Caco-2 (cell line): ENCODE measurements at regions not wholly inside any gene's neighbourhood (a gene's known extent, or its start where the extent isn't known, plus 50 kb on each side); places are given as distances from the start of the nearest gene placed in this dataset.

ENCODE experiments used
- BruUV-seq: library from RNA; stranded (reverse); fragments of 400-500 nt; replicated peaks from 2 replicates; lab custom pipeline; 2021; lab: Mats Ljungman, UMichigan
- CTCF ChIA-PET: fragments of 300-600 bp; sonication (Branson Sonifier 250); formaldehyde crosslinking; loops from one replicate; lab custom pipeline; 2022; ENCODE audit warnings: antibody characterized with exemption; lab: Charles Lee
- POLR2A ChIA-PET: fragments of 300-600 bp; sonication (Branson Sonifier 250); formaldehyde crosslinking; loops from one replicate; lab custom pipeline; 2022; ENCODE audit warnings: antibody characterized with exemption; lab: Charles Lee
- DNase-seq, 2 experiments: peaks; one replicate each; pipeline versions ENCODE4 v3.0.0 to v3.0.0-alpha.2; 2020 to 2022
- H3K27me3 ChIP-seq: replicated peaks from 2 replicates; pipeline ENCODE4 v1.6.0; 2011; ENCODE audit warnings: low read length; ENCODE audit not compliant: control insufficient read depth, insufficient read depth
- H3K36me3 ChIP-seq: 2 replicates; pipeline ENCODE4 v1.5.1; 2011; ENCODE audit warnings: low read length; ENCODE audit not compliant: control insufficient read depth, insufficient read depth
- H3K4me1 ChIP-seq: fragments of 250-450 bp; sonication (Bioruptor Pico); 2 replicates; pipeline ENCODE4 v1.5.1; 2020; ENCODE audit warnings: mild to moderate bottlenecking
- H3K4me3 ChIP-seq: 2 replicates; pipeline ENCODE4 v1.5.1; 2011; ENCODE audit warnings: low read depth, mild to moderate bottlenecking, control low read depth, low read length
- H3K9me3 ChIP-seq: fragments of 250-450 bp; sonication (Bioruptor Pico); 2 replicates; pipeline ENCODE4 v1.5.1; 2020; ENCODE audit warnings: mild to moderate bottlenecking, moderate library complexity
- H3K27ac Mint-ChIP-seq: one replicate; pipeline ENCODE4 v1.8.0; 2022; ENCODE audit warnings: mixed read lengths; ENCODE audit not compliant: unreplicated experiment
- H3K27me3 Mint-ChIP-seq: one replicate; pipeline ENCODE4 v1.8.0; 2022; ENCODE audit warnings: mixed read lengths; ENCODE audit not compliant: insufficient read depth, unreplicated experiment
- H3K36me3 Mint-ChIP-seq: one replicate; pipeline ENCODE4 v1.8.0; 2022; ENCODE audit warnings: mild to moderate bottlenecking, mixed read lengths; ENCODE audit not compliant: insufficient read depth, unreplicated experiment
- H3K4me1 Mint-ChIP-seq: one replicate; pipeline ENCODE4 v1.8.0; 2022; ENCODE audit warnings: low read depth, mixed read lengths; ENCODE audit not compliant: unreplicated experiment
- H3K4me3 Mint-ChIP-seq: one replicate; pipeline ENCODE4 v1.8.0; 2022; ENCODE audit warnings: mild to moderate bottlenecking, moderate library complexity, mixed read lengths; ENCODE audit not compliant: unreplicated experiment
- H3K9me3 Mint-ChIP-seq: one replicate; pipeline ENCODE4 v1.8.0; 2022; ENCODE audit warnings: mixed read lengths; ENCODE audit not compliant: unreplicated experiment
- intact Hi-C: fragments of 100-400 bp; cut with micrococcal nuclease; formaldehyde crosslinking; loops from one replicate; pipeline ENCODE4 v1.10.0; 2022; ENCODE audit not compliant: unreplicated experiment
- TF ChIP-seq, protein P1 (sequence below), 2 experiments: fragments of 200-600 bp in 1 of 2; IDR thresholded peaks; 1 replicate in 1 of 2; 2 replicates in 1 of 2; pipeline versions ENCODE4 v1.5.1 to v1.8.0; 2011 to 2022; ENCODE audit warnings: antibody characterized with exemption in 1 of 2, control low read depth in 1 of 2, inconsistent platforms in 1 of 2, low read depth in 1 of 2, low read length in 1 of 2, mild to moderate bottlenecking in 1 of 2, moderate library complexity in 1 of 2; ENCODE audit not compliant: insufficient read depth in 1 of 2, severe bottlenecking in 1 of 2, unreplicated experiment in 1 of 2

DNA sequence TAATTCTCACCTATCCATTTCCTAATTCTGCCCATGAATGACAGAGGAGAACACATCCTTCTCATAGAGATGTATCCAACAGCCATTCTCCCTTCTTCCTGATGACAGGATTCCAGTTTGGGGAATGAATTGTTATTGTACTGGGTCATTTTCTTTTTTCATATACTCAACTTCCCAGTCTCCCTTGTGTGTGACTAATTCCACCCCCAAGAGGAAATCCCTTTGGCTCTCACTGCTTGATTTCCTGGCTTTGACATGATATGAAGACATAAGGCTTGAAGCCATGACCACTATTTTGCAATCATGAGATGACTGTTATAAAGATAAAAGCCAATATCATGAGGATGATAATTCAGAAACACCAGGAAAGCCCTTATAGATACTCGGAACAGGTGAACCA, 384.7 kb upstream of the ACVR2A start:
- H3K9me3 Mint-ChIP-seq = no peaks in the 10 kb centered on the region
- H3K27ac Mint-ChIP-seq = no peak overlapping the region
- peaks cover 18% of the 10 kb centered on the region for H3K4me1 ChIP-seq
- no peaks in the 10 kb centered on the region for H3K36me3 ChIP-seq
- TF ChIP-seq, protein P1, sequence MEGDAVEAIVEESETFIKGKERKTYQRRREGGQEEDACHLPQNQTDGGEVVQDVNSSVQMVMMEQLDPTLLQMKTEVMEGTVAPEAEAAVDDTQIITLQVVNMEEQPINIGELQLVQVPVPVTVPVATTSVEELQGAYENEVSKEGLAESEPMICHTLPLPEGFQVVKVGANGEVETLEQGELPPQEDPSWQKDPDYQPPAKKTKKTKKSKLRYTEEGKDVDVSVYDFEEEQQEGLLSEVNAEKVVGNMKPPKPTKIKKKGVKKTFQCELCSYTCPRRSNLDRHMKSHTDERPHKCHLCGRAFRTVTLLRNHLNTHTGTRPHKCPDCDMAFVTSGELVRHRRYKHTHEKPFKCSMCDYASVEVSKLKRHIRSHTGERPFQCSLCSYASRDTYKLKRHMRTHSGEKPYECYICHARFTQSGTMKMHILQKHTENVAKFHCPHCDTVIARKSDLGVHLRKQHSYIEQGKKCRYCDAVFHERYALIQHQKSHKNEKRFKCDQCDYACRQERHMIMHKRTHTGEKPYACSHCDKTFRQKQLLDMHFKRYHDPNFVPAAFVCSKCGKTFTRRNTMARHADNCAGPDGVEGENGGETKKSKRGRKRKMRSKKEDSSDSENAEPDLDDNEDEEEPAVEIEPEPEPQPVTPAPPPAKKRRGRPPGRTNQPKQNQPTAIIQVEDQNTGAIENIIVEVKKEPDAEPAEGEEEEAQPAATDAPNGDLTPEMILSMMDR (IDR thresholded peaks at IDR 0.05; ENCODE audit: insufficient read depth in 1 of 2, low read depth in 1 of 2, low read length in 1 of 2, severe bottlenecking in 1 of 2, unreplicated experiment in 1 of 2) = no peak
- H3K27me3 ChIP-seq = no peaks in the 10 kb centered on the region
- no peak for DNase-seq
- H3K4me3 Mint-ChIP-seq = no peak overlapping the region
- no TSS peak for BruUV-seq
- H3K9me3 ChIP-seq = no peaks in the 10 kb centered on the region
- CTCF ChIA-PET = no interaction called here
- intact Hi-C loops = no loop called here
- H3K4me1 Mint-ChIP-seq = no peaks in the 10 kb centered on the region
- H3K27me3 Mint-ChIP-seq = no peaks in the 10 kb centered on the region
- no peaks in the 10 kb centered on the region for H3K36me3 Mint-ChIP-seq
- H3K4me3 ChIP-seq = no peak overlapping the region
- POLR2A ChIA-PET = no interaction called here

DNA sequence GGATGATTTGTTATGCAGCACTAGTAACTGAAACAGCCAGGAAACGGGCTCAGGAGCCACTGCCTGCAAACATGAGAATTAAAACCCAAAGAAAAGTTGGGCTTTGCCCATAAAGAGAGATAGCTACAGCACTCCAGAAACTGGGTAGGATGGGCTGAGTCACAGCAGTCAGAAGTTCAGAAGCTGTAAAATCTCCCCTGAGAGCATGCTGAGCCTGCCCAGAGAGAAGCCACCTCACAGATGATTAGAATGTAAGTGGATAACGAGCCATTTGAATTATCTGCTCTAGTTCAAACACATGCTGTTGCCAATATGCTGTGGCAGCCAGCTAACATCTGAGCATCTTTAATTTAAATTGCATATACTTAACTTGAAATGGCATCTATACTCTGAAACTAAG, 388.1 kb upstream of the ACVR2A start:
- CTCF ChIA-PET = no interaction called here
- no peaks in the 10 kb centered on the region for H3K9me3 ChIP-seq
- no peak overlapping the region for H3K4me3 Mint-ChIP-seq
- BruUV-seq = no TSS peak
- DNase-seq = no peak
- TF ChIP-seq, protein P1 (IDR thresholded peaks at IDR 0.05; ENCODE audit: insufficient read depth in 1 of 2, low read depth in 1 of 2, low read length in 1 of 2, severe bottlenecking in 1 of 2, unreplicated experiment in 1 of 2) = no peak
- no peaks in the 10 kb centered on the region for H3K27me3 ChIP-seq
- no peaks in the 10 kb centered on the region for H3K9me3 Mint-ChIP-seq
- H3K36me3 ChIP-seq = no peaks in the 10 kb centered on the region
- H3K36me3 Mint-ChIP-seq = no peaks in the 10 kb centered on the region
- intact Hi-C loops = loop anchor here (10.0 kb wide), 1 partner anchor 372 kb away; no protein-coding TSS in a partner anchor
- H3K4me3 ChIP-seq = no peak overlapping the region
- POLR2A ChIA-PET = no interaction called here
- no peaks in the 10 kb centered on the region for H3K4me1 ChIP-seq
- no peak overlapping the region for H3K27ac Mint-ChIP-seq
- no peaks in the 10 kb centered on the region for H3K27me3 Mint-ChIP-seq
- H3K4me1 Mint-ChIP-seq = no peaks in the 10 kb centered on the region

DNA sequence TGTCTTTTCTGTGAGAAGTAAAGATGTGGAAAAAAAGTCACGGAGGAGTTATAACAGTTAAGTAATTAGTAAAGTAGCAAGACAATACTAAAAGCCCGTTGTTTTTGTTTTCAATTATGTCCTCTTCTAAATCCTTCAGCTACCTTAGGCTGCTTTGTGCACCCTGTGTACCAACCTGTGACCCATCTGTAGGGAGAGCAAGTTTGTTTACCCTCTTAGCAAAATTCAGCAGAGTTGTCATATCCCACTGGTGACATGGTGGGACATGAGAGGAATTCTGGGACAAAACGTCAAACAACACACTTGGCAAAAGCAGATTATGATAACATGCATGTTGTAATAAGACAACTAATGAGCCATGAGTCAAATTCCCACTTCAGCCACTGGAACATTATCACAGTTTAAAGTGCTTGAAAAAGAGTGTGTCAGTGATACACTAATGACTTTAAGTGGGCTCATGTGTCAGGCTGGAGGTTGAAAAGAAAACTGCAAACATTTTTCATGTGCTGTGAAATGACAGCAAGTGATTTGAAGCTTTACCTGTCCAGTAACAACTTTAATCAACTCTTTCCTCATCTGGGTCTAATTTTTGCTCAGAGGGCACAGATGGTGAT, 392.8 kb upstream of the ACVR2A start:
- intact Hi-C loops = loop anchor here (10.0 kb wide), 1 partner anchor 367 kb away; no protein-coding TSS in a partner anchor
- Mint-ChIP-seq H3K27ac (no peak overlapping the region), H3K4me1 (peaks cover 16% of the 10 kb centered on the region), H3K4me3 (no peak overlapping the region), H3K9me3 (no peaks in the 10 kb centered on the region), H3K27me3 (no peaks in the 10 kb centered on the region), H3K36me3 (no peaks in the 10 kb centered on the region)
- no peaks in the 10 kb centered on the region for H3K36me3 ChIP-seq
- H3K4me1 ChIP-seq = peaks cover 14% of the 10 kb centered on the region
- no peak for DNase-seq
- H3K4me3 ChIP-seq = no peak overlapping the region
- CTCF ChIA-PET = no interaction called here
- no peaks in the 10 kb centered on the region for H3K27me3 ChIP-seq
- TF ChIP-seq, protein P1 (IDR thresholded peaks at IDR 0.05; ENCODE audit: insufficient read depth in 1 of 2, low read depth in 1 of 2, low read length in 1 of 2, severe bottlenecking in 1 of 2, unreplicated experiment in 1 of 2) = no peak
- POLR2A ChIA-PET = no interaction called here
- no peaks in the 10 kb centered on the region for H3K9me3 ChIP-seq
- BruUV-seq = no TSS peak
